T-helper 2 cell treated with Interferon-gamma antibody and Interleukin-4, amounts not matched to agents 5 μg/mL and 100 μg/mL, for 36 hours (primary cell): ENCODE measurements at regions not wholly inside any gene's neighbourhood (a gene's known extent, or its start where the extent isn't known, plus 50 kb on each side); places are given as distances from the start of the nearest gene placed in this dataset.

Experiments
- DNase-seq: peaks from one replicate; pipeline ENCODE4 v3.0.0; 2021; ENCODE audit warnings: low spot score
- H3K27ac Mint-ChIP-seq: one replicate; pipeline ENCODE4 v1.8.0; 2021; ENCODE audit warnings: mild to moderate bottlenecking, mixed read lengths
- H3K27me3 Mint-ChIP-seq: one replicate; pipeline ENCODE4 v1.8.0; 2021; ENCODE audit warnings: low read depth, mixed read lengths
- H3K36me3 Mint-ChIP-seq: one replicate; pipeline ENCODE4 v1.8.0; 2021; ENCODE audit warnings: low read depth, mixed read lengths
- H3K4me1 Mint-ChIP-seq: one replicate; pipeline ENCODE4 v1.8.0; 2021; ENCODE audit warnings: low read depth, mixed read lengths
- H3K4me3 Mint-ChIP-seq: one replicate; pipeline ENCODE4 v1.8.0; 2022; ENCODE audit warnings: mild to moderate bottlenecking, moderate library complexity, mixed read lengths
- H3K9me3 Mint-ChIP-seq: one replicate; pipeline ENCODE4 v1.8.0; 2021; ENCODE audit warnings: mixed read lengths

- peak overlapping the region; percentile 88 for H3K27ac Mint-ChIP-seq
- H3K36me3 Mint-ChIP-seq: peaks cover 8% of the 10 kb centered on the region
- H3K4me3 Mint-ChIP-seq: peak overlapping the region; percentile 65
These were observed 78.0 kb upstream of the CTSC start for GRCh38 chr11:88415495-88415894.

GRCh38 chr11:88414981-88415413 is 77.5 kb upstream of the CTSC start:
- H3K4me3 Mint-ChIP-seq: peak overlapping the region; percentile 65
- H3K36me3 Mint-ChIP-seq: peaks cover 7% of the 10 kb centered on the region
- H3K4me1 Mint-ChIP-seq: peaks cover 59% of the 10 kb centered on the region
- H3K9me3 Mint-ChIP-seq: no peaks in the 10 kb centered on the region
- peak overlapping the region; percentile 88 for H3K27ac Mint-ChIP-seq
- no peaks in the 10 kb centered on the region for H3K27me3 Mint-ChIP-seq
- DNase-seq: peak; percentile 21

More at GRCh38 chr11:88415495-88415894, 78.0 kb upstream of the CTSC start:
- Mint-ChIP-seq H3K4me1 (peaks cover 60% of the 10 kb centered on the region), H3K9me3 (no peaks in the 10 kb centered on the region), H3K27me3 (no peaks in the 10 kb centered on the region)
- DNase-seq: no peak

- Mint-ChIP-seq H3K4me1 (peaks cover 54% of the 10 kb centered on the region), H3K27me3 (no peaks in the 10 kb centered on the region), H3K36me3 (peaks cover 7% of the 10 kb centered on the region), H3K4me3 (peak overlapping the region; percentile 65), H3K9me3 (no peaks in the 10 kb centered on the region), H3K27ac (peak overlapping the region; percentile 88)
- no peak for DNase-seq
These were observed 76.9 kb upstream of the CTSC start for GRCh38 chr11:88414385-88414861.

GRCh38 chr11:88411265-88411664 is 73.7 kb upstream of the CTSC start:
- no peak overlapping the region for H3K4me3 Mint-ChIP-seq
- H3K27ac Mint-ChIP-seq: no peak overlapping the region
- H3K4me1 Mint-ChIP-seq: peaks cover 42% of the 10 kb centered on the region
- H3K36me3 Mint-ChIP-seq: peaks cover 7% of the 10 kb centered on the region
- DNase-seq: no peak
- H3K9me3 Mint-ChIP-seq: no peaks in the 10 kb centered on the region
- H3K27me3 Mint-ChIP-seq: no peaks in the 10 kb centered on the region

- H3K9me3 Mint-ChIP-seq: no peaks in the 10 kb centered on the region
- H3K4me3 Mint-ChIP-seq: no peak overlapping the region
- no peak overlapping the region for H3K27ac Mint-ChIP-seq
- H3K36me3 Mint-ChIP-seq: peaks cover 5% of the 10 kb centered on the region
- H3K4me1 Mint-ChIP-seq: peaks cover 39% of the 10 kb centered on the region
- H3K27me3 Mint-ChIP-seq: no peaks in the 10 kb centered on the region
- DNase-seq: no peak
These were observed 73.1 kb upstream of the CTSC start for GRCh38 chr11:88410656-88411055.

GRCh38 chr11:88410056-88410455 is 72.5 kb upstream of the CTSC start:
- Mint-ChIP-seq H3K9me3 (no peaks in the 10 kb centered on the region), H3K27ac (no peak overlapping the region), H3K4me1 (peaks cover 33% of the 10 kb centered on the region), H3K4me3 (no peak overlapping the region), H3K27me3 (no peaks in the 10 kb centered on the region), H3K36me3 (peaks cover 5% of the 10 kb centered on the region)
- DNase-seq: no peak

- Mint-ChIP-seq H3K9me3 (no peaks in the 10 kb centered on the region), H3K4me1 (peaks cover 30% of the 10 kb centered on the region), H3K27me3 (no peaks in the 10 kb centered on the region), H3K36me3 (peaks cover 2% of the 10 kb centered on the region), H3K4me3 (no peak overlapping the region), H3K27ac (no peak overlapping the region)
- DNase-seq: no peak
These were observed 69.3 kb upstream of the CTSC start for GRCh38 chr11:88406876-88407275.

- peaks cover 28% of the 10 kb centered on the region for H3K4me1 Mint-ChIP-seq
- H3K9me3 Mint-ChIP-seq: no peaks in the 10 kb centered on the region
- H3K4me3 Mint-ChIP-seq: no peak overlapping the region
- DNase-seq: no peak
- no peaks in the 10 kb centered on the region for H3K27me3 Mint-ChIP-seq
- H3K36me3 Mint-ChIP-seq: peaks cover 2% of the 10 kb centered on the region
- H3K27ac Mint-ChIP-seq: no peak overlapping the region
These were observed 68.3 kb upstream of the CTSC start for GRCh38 chr11:88405853-88406252.

- Mint-ChIP-seq H3K27ac (no peak overlapping the region), H3K27me3 (no peaks in the 10 kb centered on the region), H3K4me3 (no peak overlapping the region), H3K9me3 (no peaks in the 10 kb centered on the region), H3K4me1 (peaks cover 25% of the 10 kb centered on the region), H3K36me3 (peaks cover under 1% of the 10 kb centered on the region)
- DNase-seq: no peak
These were observed 67.6 kb upstream of the CTSC start for GRCh38 chr11:88404932-88405710.

GRCh38 chr11:88404391-88404790 is 66.9 kb upstream of the CTSC start:
- Mint-ChIP-seq H3K4me1 (peaks cover 25% of the 10 kb centered on the region), H3K9me3 (no peaks in the 10 kb centered on the region), H3K27me3 (no peaks in the 10 kb centered on the region), H3K4me3 (peak overlapping the region; percentile 46), H3K36me3 (no peaks in the 10 kb centered on the region), H3K27ac (no peak overlapping the region)
- DNase-seq: no peak

- H3K36me3 Mint-ChIP-seq: no peaks in the 10 kb centered on the region
- no peak for DNase-seq
- no peaks in the 10 kb centered on the region for H3K27me3 Mint-ChIP-seq
- H3K9me3 Mint-ChIP-seq: no peaks in the 10 kb centered on the region
- no peak overlapping the region for H3K27ac Mint-ChIP-seq
- peaks cover 35% of the 10 kb centered on the region for H3K4me1 Mint-ChIP-seq
- no peak overlapping the region for H3K4me3 Mint-ChIP-seq
These were observed 65.2 kb upstream of the CTSC start for GRCh38 chr11:88402784-88403183.

GRCh38 chr11:88402192-88402715 is 64.7 kb upstream of the CTSC start:
- H3K27me3 Mint-ChIP-seq: no peaks in the 10 kb centered on the region
- H3K4me1 Mint-ChIP-seq: peaks cover 34% of the 10 kb centered on the region
- H3K36me3 Mint-ChIP-seq: no peaks in the 10 kb centered on the region
- DNase-seq: no peak
- no peak overlapping the region for H3K4me3 Mint-ChIP-seq
- no peak overlapping the region for H3K27ac Mint-ChIP-seq
- no peaks in the 10 kb centered on the region for H3K9me3 Mint-ChIP-seq

- no peak overlapping the region for H3K27ac Mint-ChIP-seq
- no peaks in the 10 kb centered on the region for H3K36me3 Mint-ChIP-seq
- H3K9me3 Mint-ChIP-seq: no peaks in the 10 kb centered on the region
- H3K27me3 Mint-ChIP-seq: no peaks in the 10 kb centered on the region
- H3K4me3 Mint-ChIP-seq: no peak overlapping the region
- no peak for DNase-seq
- H3K4me1 Mint-ChIP-seq: peaks cover 21% of the 10 kb centered on the region
These were observed 61.4 kb upstream of the CTSC start for GRCh38 chr11:88398791-88399570.

- Mint-ChIP-seq H3K27me3 (no peaks in the 10 kb centered on the region), H3K9me3 (no peaks in the 10 kb centered on the region), H3K4me1 (peaks cover 21% of the 10 kb centered on the region), H3K27ac (no peak overlapping the region), H3K4me3 (no peak overlapping the region), H3K36me3 (no peaks in the 10 kb centered on the region)
- no peak for DNase-seq
These were observed 60.8 kb upstream of the CTSC start for GRCh38 chr11:88398372-88398771.
